Panc1 (cell line): ENCODE measurements at regions not wholly inside any gene's neighbourhood (a gene's known extent, or its start where the extent isn't known, plus 50 kb on each side); places are given as distances from the start of the nearest gene placed in this dataset.

Experiments
- ATAC-seq: fragments of 200-7000 bp; cut with Tn5 transposase; 2 replicates; pipeline ENCODE4 v1.9.1; 2020; ENCODE audit warnings: mild to moderate bottlenecking, moderate library complexity
- BruUV-seq: library from RNA; stranded (reverse); fragments of 400-500 nt; replicated peaks from 2 replicates; lab custom pipeline; 2021; lab: Mats Ljungman, UMichigan
- CTCF ChIA-PET: fragments of 300-600 bp; sonication (Branson Sonifier 250); formaldehyde crosslinking; loops from one replicate; lab custom pipeline; 2022; ENCODE audit warnings: antibody characterized with exemption; lab: Charles Lee
- POLR2A ChIA-PET: fragments of 300-600 bp; sonication (Branson Sonifier 250); formaldehyde crosslinking; loops from one replicate; lab custom pipeline; 2022; ENCODE audit warnings: antibody characterized with exemption; lab: Charles Lee
- DNase-seq: peaks from one replicate; pipeline ENCODE4 v3.0.0-alpha.2; 2010; ENCODE audit warnings: low read depth, low spot score
- H3K27ac ChIP-seq: 2 replicates; pipeline ENCODE4 v1.5.1; 2011; ENCODE audit warnings: mild to moderate bottlenecking, low read length, inconsistent platforms
- H3K27me3 ChIP-seq: fragments of 200-500 bp; sonication (Bioruptor generic); 2 replicates; pipeline ENCODE4 v1.6.0; 2014; ENCODE audit warnings: low read length, inconsistent platforms; ENCODE audit not compliant: control insufficient read depth, insufficient read depth
- H3K36me3 ChIP-seq: fragments of 200-500 bp; sonication (Bioruptor generic); 2 replicates; pipeline ENCODE4 v1.5.1; 2014; ENCODE audit warnings: inconsistent platforms, mild to moderate bottlenecking, low read length, moderate library complexity; ENCODE audit not compliant: control insufficient read depth, insufficient read depth
- H3K4me1 ChIP-seq: 2 replicates; pipeline ENCODE4 v1.5.1; 2011; ENCODE audit warnings: inconsistent platforms, mild to moderate bottlenecking, low read length, moderate library complexity; ENCODE audit not compliant: control insufficient read depth, insufficient read depth
- H3K4me3 ChIP-seq, 2 experiments: 2 replicates each; pipeline ENCODE4 v1.5.1; 2011 to 2012; ENCODE audit warnings: low read depth in 2 of 2, low read length in 2 of 2, mild to moderate bottlenecking in 2 of 2, inconsistent platforms in 1 of 2, moderate library complexity in 1 of 2
- H3K9me3 ChIP-seq: fragments of 200-500 bp; sonication (Bioruptor generic); 2 replicates; pipeline ENCODE4 v1.5.1; 2014; ENCODE audit warnings: low read depth, mild to moderate bottlenecking, inconsistent platforms, low read length, moderate library complexity; ENCODE audit not compliant: control insufficient read depth, insufficient read depth
- POLR2AphosphoS5 ChIP-seq: IDR thresholded peaks from 2 replicates; pipeline ENCODE4 v1.6.1; 2012; ENCODE audit warnings: mild to moderate bottlenecking, low read depth, low read length, moderate library complexity
- SIN3A ChIP-seq: IDR thresholded peaks from 2 replicates; pipeline ENCODE4 v1.6.1; 2012; ENCODE audit warnings: low read depth, mild to moderate bottlenecking, low read length, moderate library complexity, borderline replicate concordance; ENCODE audit not compliant: insufficient read depth
- TCF7L2 ChIP-seq: IDR thresholded peaks from 2 replicates; pipeline ENCODE4 v1.6.1; 2011; ENCODE audit warnings: mild to moderate bottlenecking, low read depth, low read length, inconsistent platforms
- in situ Hi-C: cut with HindIII; loops from 2 replicates; pipeline ENCODE4 v1.10.0; 2016; ENCODE audit warnings: low sequenced_read_pairs, low pct_unique_long_range_greater_than_20kb
- intact Hi-C: fragments of 100-400 bp; cut with micrococcal nuclease; formaldehyde crosslinking; loops from one replicate; pipeline ENCODE4 v1.10.0; 2022; ENCODE audit not compliant: unreplicated experiment
- TF ChIP-seq, protein P1 (sequence below), 2 experiments: IDR thresholded peaks; 2 replicates each; pipeline ENCODE4 v1.6.1; 2011 to 2012; ENCODE audit warnings: low read depth in 2 of 2, control low read depth in 1 of 2, low read length in 1 of 2, mild to moderate bottlenecking in 1 of 2, moderate library complexity in 1 of 2; ENCODE audit not compliant: insufficient read depth in 1 of 2
- TF ChIP-seq, protein P2 (sequence below): fragments of 450-650 bp; IDR thresholded peaks from 2 replicates; pipeline ENCODE4 v1.5.1; 2017; ENCODE audit warnings: mild to moderate bottlenecking

DNA sequence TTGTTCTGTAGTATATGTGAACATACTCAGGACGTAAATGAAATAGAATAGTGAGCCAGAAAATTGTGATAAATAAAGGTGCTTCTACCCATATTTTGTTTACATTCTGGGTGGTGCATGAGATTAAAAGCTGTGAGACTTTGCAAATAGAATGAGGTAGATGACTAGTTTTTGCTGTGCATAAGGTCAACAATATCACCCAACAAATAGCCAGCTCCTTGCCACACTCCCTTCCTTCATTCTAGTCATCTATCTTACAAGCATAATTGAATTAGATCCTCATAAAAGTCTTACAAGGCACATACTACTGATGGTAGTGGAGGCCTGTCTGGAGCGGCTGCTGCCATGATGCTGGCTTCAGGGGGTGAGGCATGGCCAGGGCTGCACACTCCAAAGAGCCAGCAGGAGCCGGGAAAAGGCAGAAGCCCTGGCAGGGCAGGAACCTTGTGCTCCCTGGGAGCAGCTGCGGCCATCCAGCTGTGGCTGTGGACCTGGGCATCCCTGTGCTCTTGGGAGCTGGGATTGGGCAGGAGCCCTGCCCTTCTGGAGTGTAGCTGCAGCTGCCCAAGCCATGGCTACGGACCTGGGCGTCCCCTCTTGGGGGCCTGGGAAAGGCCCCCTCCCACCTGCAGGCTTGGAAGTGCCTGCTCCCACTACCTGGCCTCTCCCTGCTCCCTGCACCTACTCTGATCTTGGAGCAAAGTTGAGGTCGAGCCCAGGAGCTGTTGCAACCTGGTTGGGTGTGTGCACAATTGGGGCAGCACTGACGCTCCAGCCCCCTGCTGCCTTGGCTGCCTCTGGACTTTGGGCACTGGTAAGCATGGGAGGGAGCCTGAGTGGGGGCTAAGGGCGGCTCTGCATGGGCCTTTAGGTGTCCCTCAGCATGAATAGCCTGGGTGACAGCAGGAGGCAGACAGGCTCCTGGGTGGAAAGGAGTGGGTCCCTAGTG lies 112.8 kb downstream of the DACT1 start:
- Histone ChIP-seq H3K9me3 (no peaks in the 10 kb centered on the region), H3K27me3 (no peaks in the 10 kb centered on the region), H3K4me1 (no peaks in the 10 kb centered on the region), H3K27ac (no peak overlapping the region), H3K4me3 (no peak overlapping the region), H3K36me3 (no peaks in the 10 kb centered on the region)
- POLR2A ChIA-PET = no interaction called here
- DNase-seq = no peak
- intact Hi-C loops = no loop called here
- CTCF ChIA-PET = no interaction called here
- TF ChIP-seq, protein P1, sequence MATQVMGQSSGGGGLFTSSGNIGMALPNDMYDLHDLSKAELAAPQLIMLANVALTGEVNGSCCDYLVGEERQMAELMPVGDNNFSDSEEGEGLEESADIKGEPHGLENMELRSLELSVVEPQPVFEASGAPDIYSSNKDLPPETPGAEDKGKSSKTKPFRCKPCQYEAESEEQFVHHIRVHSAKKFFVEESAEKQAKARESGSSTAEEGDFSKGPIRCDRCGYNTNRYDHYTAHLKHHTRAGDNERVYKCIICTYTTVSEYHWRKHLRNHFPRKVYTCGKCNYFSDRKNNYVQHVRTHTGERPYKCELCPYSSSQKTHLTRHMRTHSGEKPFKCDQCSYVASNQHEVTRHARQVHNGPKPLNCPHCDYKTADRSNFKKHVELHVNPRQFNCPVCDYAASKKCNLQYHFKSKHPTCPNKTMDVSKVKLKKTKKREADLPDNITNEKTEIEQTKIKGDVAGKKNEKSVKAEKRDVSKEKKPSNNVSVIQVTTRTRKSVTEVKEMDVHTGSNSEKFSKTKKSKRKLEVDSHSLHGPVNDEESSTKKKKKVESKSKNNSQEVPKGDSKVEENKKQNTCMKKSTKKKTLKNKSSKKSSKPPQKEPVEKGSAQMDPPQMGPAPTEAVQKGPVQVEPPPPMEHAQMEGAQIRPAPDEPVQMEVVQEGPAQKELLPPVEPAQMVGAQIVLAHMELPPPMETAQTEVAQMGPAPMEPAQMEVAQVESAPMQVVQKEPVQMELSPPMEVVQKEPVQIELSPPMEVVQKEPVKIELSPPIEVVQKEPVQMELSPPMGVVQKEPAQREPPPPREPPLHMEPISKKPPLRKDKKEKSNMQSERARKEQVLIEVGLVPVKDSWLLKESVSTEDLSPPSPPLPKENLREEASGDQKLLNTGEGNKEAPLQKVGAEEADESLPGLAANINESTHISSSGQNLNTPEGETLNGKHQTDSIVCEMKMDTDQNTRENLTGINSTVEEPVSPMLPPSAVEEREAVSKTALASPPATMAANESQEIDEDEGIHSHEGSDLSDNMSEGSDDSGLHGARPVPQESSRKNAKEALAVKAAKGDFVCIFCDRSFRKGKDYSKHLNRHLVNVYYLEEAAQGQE (IDR thresholded peaks at IDR 0.05; ENCODE audit: insufficient read depth in 1 of 2, low read depth in 2 of 2, low read length in 1 of 2) = no peak
- no peak for TF ChIP-seq TCF7L2
- TF ChIP-seq, protein P2, sequence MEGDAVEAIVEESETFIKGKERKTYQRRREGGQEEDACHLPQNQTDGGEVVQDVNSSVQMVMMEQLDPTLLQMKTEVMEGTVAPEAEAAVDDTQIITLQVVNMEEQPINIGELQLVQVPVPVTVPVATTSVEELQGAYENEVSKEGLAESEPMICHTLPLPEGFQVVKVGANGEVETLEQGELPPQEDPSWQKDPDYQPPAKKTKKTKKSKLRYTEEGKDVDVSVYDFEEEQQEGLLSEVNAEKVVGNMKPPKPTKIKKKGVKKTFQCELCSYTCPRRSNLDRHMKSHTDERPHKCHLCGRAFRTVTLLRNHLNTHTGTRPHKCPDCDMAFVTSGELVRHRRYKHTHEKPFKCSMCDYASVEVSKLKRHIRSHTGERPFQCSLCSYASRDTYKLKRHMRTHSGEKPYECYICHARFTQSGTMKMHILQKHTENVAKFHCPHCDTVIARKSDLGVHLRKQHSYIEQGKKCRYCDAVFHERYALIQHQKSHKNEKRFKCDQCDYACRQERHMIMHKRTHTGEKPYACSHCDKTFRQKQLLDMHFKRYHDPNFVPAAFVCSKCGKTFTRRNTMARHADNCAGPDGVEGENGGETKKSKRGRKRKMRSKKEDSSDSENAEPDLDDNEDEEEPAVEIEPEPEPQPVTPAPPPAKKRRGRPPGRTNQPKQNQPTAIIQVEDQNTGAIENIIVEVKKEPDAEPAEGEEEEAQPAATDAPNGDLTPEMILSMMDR = no peak
- TF ChIP-seq SIN3A = no peak
- no peak for TF ChIP-seq POLR2AphosphoS5
- no TSS peak for BruUV-seq
- in situ Hi-C loops = no loop called here
- no peak for ATAC-seq

DNA sequence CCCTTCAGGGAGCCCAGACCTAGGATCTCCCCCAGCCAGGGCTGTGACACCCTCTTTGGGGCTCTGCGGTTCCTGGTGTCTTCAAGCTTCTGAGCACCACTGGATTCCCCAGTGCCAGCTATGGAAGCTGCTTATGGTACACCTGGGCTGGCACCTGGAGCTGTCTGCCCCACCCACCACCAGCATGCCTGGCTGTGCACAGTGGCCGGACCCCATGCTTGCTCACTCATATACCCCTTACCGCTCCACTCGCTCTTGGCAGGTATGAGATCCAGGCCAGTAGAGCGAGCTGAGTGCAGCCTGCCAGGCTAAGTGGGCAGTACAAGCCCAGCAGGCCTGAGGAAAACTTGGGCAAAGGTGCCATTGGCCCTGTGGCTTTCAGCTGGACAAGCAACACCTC lies 114.0 kb downstream of the DACT1 start:
- ATAC-seq (no peak), DNase-seq (no peak)
- intact Hi-C loops (no loop called here), in situ Hi-C loops (no loop called here)
- POLR2A ChIA-PET = no interaction called here
- no peak overlapping the region for H3K27ac ChIP-seq
- no TSS peak for BruUV-seq
- no peak overlapping the region for H3K4me3 ChIP-seq
- no peaks in the 10 kb centered on the region for H3K36me3 ChIP-seq
- no peaks in the 10 kb centered on the region for H3K4me1 ChIP-seq
- H3K27me3 ChIP-seq = no peaks in the 10 kb centered on the region
- no peaks in the 10 kb centered on the region for H3K9me3 ChIP-seq
- TF ChIP-seq SIN3A (no peak), POLR2AphosphoS5 (no peak)
- CTCF ChIA-PET = no interaction called here

DNA sequence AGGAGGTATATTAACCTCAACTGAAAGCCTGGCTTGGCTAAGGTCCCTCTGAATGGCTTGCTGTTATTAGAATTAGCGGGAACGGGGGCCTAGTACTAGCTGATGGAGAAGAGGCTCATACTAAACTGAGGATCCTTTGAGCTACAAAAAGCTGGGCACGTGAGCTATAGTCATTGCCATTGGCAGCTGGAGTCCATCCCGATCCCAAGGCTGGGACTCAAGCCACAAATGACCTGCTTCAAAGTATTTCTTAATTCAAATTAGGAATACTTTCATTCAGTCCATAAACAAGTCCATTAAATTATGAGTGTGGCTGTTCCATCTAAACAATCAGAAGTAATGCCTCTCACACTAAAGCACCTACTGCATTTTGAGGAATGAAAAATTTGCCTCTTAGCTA lies 114.5 kb downstream of the DACT1 start:
- no peaks in the 10 kb centered on the region for H3K9me3 ChIP-seq
- TF ChIP-seq, protein P1 (IDR thresholded peaks at IDR 0.05; ENCODE audit: insufficient read depth in 1 of 2, low read depth in 2 of 2, low read length in 1 of 2) = no peak
- no peak for TF ChIP-seq POLR2AphosphoS5
- TF ChIP-seq, protein P2 = no peak
- no peak for TF ChIP-seq TCF7L2
- no peak for TF ChIP-seq SIN3A
- DNase-seq (no peak), ATAC-seq (no peak)
- intact Hi-C loops = no loop called here
- in situ Hi-C loops = no loop called here
- BruUV-seq = no TSS peak
- no peak overlapping the region for H3K4me3 ChIP-seq
- ChIA-PET CTCF (no interaction called here), POLR2A (no interaction called here)
- H3K27me3 ChIP-seq = no peaks in the 10 kb centered on the region
- no peaks in the 10 kb centered on the region for H3K36me3 ChIP-seq
- no peak overlapping the region for H3K27ac ChIP-seq
- H3K4me1 ChIP-seq = no peaks in the 10 kb centered on the region
